Panc1 (cell line): ENCODE measurements at regions not wholly inside any gene's neighbourhood (a gene's known extent, or its start where the extent isn't known, plus 50 kb on each side); places are given as distances from the start of the nearest gene placed in this dataset.

Source experiments
- POLR2AphosphoS5 ChIP-seq: IDR thresholded peaks from 2 replicates; pipeline ENCODE4 v1.6.1; 2012; ENCODE audit warnings: mild to moderate bottlenecking, low read depth, low read length, moderate library complexity
- SIN3A ChIP-seq: IDR thresholded peaks from 2 replicates; pipeline ENCODE4 v1.6.1; 2012; ENCODE audit warnings: low read depth, mild to moderate bottlenecking, low read length, moderate library complexity, borderline replicate concordance; ENCODE audit not compliant: insufficient read depth
- TCF7L2 ChIP-seq: IDR thresholded peaks from 2 replicates; pipeline ENCODE4 v1.6.1; 2011; ENCODE audit warnings: mild to moderate bottlenecking, low read depth, low read length, inconsistent platforms
- TF ChIP-seq, protein P1 (sequence below): fragments of 450-650 bp; IDR thresholded peaks from 2 replicates; pipeline ENCODE4 v1.5.1; 2017; ENCODE audit warnings: mild to moderate bottlenecking
- TF ChIP-seq, protein P2 (sequence below), 2 experiments: IDR thresholded peaks; 2 replicates each; pipeline ENCODE4 v1.6.1; 2011 to 2012; ENCODE audit warnings: low read depth in 2 of 2, control low read depth in 1 of 2, low read length in 1 of 2, mild to moderate bottlenecking in 1 of 2, moderate library complexity in 1 of 2; ENCODE audit not compliant: insufficient read depth in 1 of 2

DNA sequence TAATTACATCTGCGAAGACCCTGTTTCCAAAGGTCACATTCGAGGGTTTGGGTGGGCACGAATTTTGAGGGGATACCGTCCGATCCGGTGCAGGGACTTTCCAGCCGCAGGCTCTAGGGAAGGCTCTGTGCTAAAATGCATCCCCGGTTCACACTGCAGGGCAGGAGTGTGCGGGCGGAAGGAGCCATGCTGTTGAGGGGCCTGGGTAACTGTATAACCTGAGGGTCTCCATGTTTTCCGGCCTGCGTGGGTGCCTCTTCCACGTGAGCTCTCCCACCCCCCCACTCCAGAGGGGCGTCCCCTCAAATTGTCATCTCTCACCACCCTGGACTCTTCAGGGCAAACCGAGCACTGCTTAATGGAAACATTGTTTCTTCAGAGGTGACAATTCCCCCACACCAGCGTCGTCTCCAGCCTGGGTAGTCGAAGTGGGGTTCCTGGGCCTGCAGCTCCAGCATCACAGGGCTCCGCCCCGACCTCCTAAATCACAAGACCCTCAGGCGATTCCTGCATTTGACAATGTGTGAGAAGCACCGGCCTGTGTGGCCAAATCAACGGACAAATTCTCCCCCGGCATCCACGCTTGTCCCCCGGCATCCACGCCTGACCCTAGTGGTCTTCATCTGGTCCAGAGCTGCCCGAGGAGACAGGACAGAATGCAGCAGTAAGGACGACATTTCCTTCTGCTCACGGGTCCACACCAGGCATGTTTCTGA, 51.2 kb downstream of the FOXL3 start:
- TF ChIP-seq, protein P1, sequence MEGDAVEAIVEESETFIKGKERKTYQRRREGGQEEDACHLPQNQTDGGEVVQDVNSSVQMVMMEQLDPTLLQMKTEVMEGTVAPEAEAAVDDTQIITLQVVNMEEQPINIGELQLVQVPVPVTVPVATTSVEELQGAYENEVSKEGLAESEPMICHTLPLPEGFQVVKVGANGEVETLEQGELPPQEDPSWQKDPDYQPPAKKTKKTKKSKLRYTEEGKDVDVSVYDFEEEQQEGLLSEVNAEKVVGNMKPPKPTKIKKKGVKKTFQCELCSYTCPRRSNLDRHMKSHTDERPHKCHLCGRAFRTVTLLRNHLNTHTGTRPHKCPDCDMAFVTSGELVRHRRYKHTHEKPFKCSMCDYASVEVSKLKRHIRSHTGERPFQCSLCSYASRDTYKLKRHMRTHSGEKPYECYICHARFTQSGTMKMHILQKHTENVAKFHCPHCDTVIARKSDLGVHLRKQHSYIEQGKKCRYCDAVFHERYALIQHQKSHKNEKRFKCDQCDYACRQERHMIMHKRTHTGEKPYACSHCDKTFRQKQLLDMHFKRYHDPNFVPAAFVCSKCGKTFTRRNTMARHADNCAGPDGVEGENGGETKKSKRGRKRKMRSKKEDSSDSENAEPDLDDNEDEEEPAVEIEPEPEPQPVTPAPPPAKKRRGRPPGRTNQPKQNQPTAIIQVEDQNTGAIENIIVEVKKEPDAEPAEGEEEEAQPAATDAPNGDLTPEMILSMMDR = no peak
- no peak for TF ChIP-seq SIN3A
- TF ChIP-seq, protein P2, sequence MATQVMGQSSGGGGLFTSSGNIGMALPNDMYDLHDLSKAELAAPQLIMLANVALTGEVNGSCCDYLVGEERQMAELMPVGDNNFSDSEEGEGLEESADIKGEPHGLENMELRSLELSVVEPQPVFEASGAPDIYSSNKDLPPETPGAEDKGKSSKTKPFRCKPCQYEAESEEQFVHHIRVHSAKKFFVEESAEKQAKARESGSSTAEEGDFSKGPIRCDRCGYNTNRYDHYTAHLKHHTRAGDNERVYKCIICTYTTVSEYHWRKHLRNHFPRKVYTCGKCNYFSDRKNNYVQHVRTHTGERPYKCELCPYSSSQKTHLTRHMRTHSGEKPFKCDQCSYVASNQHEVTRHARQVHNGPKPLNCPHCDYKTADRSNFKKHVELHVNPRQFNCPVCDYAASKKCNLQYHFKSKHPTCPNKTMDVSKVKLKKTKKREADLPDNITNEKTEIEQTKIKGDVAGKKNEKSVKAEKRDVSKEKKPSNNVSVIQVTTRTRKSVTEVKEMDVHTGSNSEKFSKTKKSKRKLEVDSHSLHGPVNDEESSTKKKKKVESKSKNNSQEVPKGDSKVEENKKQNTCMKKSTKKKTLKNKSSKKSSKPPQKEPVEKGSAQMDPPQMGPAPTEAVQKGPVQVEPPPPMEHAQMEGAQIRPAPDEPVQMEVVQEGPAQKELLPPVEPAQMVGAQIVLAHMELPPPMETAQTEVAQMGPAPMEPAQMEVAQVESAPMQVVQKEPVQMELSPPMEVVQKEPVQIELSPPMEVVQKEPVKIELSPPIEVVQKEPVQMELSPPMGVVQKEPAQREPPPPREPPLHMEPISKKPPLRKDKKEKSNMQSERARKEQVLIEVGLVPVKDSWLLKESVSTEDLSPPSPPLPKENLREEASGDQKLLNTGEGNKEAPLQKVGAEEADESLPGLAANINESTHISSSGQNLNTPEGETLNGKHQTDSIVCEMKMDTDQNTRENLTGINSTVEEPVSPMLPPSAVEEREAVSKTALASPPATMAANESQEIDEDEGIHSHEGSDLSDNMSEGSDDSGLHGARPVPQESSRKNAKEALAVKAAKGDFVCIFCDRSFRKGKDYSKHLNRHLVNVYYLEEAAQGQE (IDR thresholded peaks at IDR 0.05; ENCODE audit: insufficient read depth in 1 of 2, low read depth in 2 of 2, low read length in 1 of 2) = no peak
- no peak for TF ChIP-seq POLR2AphosphoS5
- no peak for TF ChIP-seq TCF7L2
